GM19395 (cell line): ENCODE measurements at regions not wholly inside any gene's neighbourhood (a gene's known extent, or its start where the extent isn't known, plus 50 kb on each side); places are given as distances from the start of the nearest gene placed in this dataset.

ENCODE experiments used
- ATAC-seq: cut with Tn5 transposase; IDR thresholded peaks from one replicate; pipeline ENCODE4 v1.9.1; 2021; ENCODE audit warnings: mild to moderate bottlenecking, moderate library complexity; ENCODE audit not compliant: unreplicated experiment

- ATAC-seq = no peak
Measured at GRCh38 chr7:142606081-142606480, 143.2 kb upstream of the PRSS1 start.

- no peak for ATAC-seq
Measured at GRCh38 chr7:142604671-142605070, 144.6 kb upstream of the PRSS1 start.

- peak; percentile 73 for ATAC-seq
Measured at GRCh38 chr7:142603870-142604448, 145.3 kb upstream of the PRSS1 start.

- ATAC-seq = no peak
Measured at GRCh38 chr7:142602756-142603155, 146.5 kb upstream of the PRSS1 start.

- ATAC-seq = no peak
Measured at GRCh38 chr7:142602183-142602582, 147.1 kb upstream of the PRSS1 start.

GRCh38 chr7:142598297-142598696, 151.0 kb upstream of the PRSS1 start:
- ATAC-seq = no peak

- ATAC-seq = no peak
Measured at GRCh38 chr7:142597547-142597946, 151.7 kb upstream of the PRSS1 start.

- ATAC-seq = no peak
Measured at GRCh38 chr7:142595816-142596516, 153.3 kb upstream of the PRSS1 start.

- ATAC-seq = no peak
Measured at GRCh38 chr7:142594078-142594477, 155.2 kb upstream of the PRSS1 start.

GRCh38 chr7:142593106-142593505, 156.2 kb upstream of the PRSS1 start:
- ATAC-seq = no peak

- no peak for ATAC-seq
Measured at GRCh38 chr7:142592664-142593063, 156.6 kb upstream of the PRSS1 start.

GRCh38 chr7:142592231-142592630, 157.0 kb upstream of the PRSS1 start:
- no peak for ATAC-seq

GRCh38 chr7:142590830-142591457, 158.3 kb upstream of the PRSS1 start:
- ATAC-seq = no peak

GRCh38 chr7:142590077-142590476, 159.2 kb upstream of the PRSS1 start:
- no peak for ATAC-seq

GRCh38 chr7:142587578-142588191, 161.6 kb upstream of the PRSS1 start:
- ATAC-seq = peak; percentile 76

GRCh38 chr7:142586611-142587010, 162.7 kb upstream of the PRSS1 start:
- no peak for ATAC-seq

GRCh38 chr7:142585425-142585824, 163.8 kb upstream of the PRSS1 start:
- ATAC-seq = no peak

GRCh38 chr7:142584765-142585164, 164.5 kb upstream of the PRSS1 start:
- ATAC-seq = no peak

- ATAC-seq = peak; percentile 58
Measured at GRCh38 chr7:142583446-142583845, 165.8 kb upstream of the PRSS1 start.

- no peak for ATAC-seq
Measured at GRCh38 chr7:142582351-142582750, 166.9 kb upstream of the PRSS1 start.

GRCh38 chr7:142581341-142581740, 167.9 kb upstream of the PRSS1 start:
- peak; percentile 83 for ATAC-seq

GRCh38 chr7:142579946-142580345, 169.3 kb upstream of the PRSS1 start:
- ATAC-seq = no peak
